ENCODE measurements at regions not wholly inside any gene's neighbourhood (a gene's known extent, or its start where the extent isn't known, plus 50 kb on each side); places are given as distances from the start of the nearest gene placed in this dataset.

DNA sequence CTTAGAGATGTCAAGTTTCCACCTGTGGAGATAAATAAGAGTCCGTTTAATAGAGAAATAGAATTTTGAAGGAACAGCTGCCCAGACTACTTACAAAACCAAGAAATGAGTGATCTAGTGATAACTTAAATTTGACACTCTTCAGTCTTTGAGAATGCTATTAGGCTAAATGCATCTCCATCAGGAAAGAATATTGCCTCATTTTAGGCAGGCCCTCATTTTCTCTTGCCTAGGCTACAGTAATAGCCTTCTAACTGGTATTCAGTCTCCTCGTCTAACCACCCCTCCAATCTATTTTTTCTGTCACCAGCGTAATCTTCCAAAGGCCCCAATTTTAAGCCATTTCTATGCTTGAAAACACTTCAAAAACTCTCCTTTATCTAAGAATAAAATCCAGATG is 537.8 kb upstream of the CA10 start:
- Histone ChIP-seq H3K36me3 (replicated peaks in 1 of 2; ENCODE audit: control insufficient read depth in 1 of 2, insufficient read depth in 2 of 2, low read length in 2 of 2) (no peaks in the 10 kb centered on the region), H3K9ac (ENCODE audit: insufficient read depth, low read depth, low read length) (no peak overlapping the region), H3K27me3 (ENCODE audit: control insufficient read depth in 1 of 2, insufficient read depth in 2 of 2, low read length in 2 of 2) (no peaks in the 10 kb centered on the region), H3K79me2 (ENCODE audit: insufficient read depth, low read length) (no peaks in the 10 kb centered on the region), H3K27ac (ENCODE audit: extremely low read length, insufficient read depth, low read length) (no peak overlapping the region), H2AFZ (ENCODE audit: low read length) (no peak overlapping the region), H3K4me3 (replicated peaks in 1 of 3; ENCODE audit: insufficient read depth in 1 of 3, low read depth in 2 of 3, low read length in 3 of 3) (no peak overlapping the region), H3K4me1 (ENCODE audit: insufficient read depth, low read length) (no peaks in the 10 kb centered on the region), H4K20me1 (ENCODE audit: insufficient read depth, low read length) (no peaks in the 10 kb centered on the region), H3K4me2 (ENCODE audit: low read depth, low read length) (no peak overlapping the region), H3K9me3 (ENCODE audit: low read length) (peaks cover 86% of the 10 kb centered on the region)
- DNase-seq (ENCODE audit: low spot score) (no peak), FAIRE-seq (no peak), ATAC-seq (no peak)
- intact Hi-C loops (cut with micrococcal nuclease; ENCODE audit: unreplicated experiment) (no loop called here), in situ Hi-C loops (cut with HindIII; ENCODE audit: extremely low pct_ligation_motif_present, low pct_unique_long_range_greater_than_20kb) (no loop called here)
- POLR2A ChIA-PET = no interaction called here
- no TSS peak for BruUV-seq (replicated peaks)
- no peak for TF ChIP-seq BORCS8-MEF2B (CRISPR knock-in tag; IDR thresholded peaks at IDR 0.05)
- CTCF ChIA-PET (ENCODE audit: low intra/inter-chr PET ratio, low total read pairs) = no interaction called here
- WGBS (ENCODE audit: low lambda C conversion rate) = 10% methylated on average over 3 of the region's 3 CpGs

DNA sequence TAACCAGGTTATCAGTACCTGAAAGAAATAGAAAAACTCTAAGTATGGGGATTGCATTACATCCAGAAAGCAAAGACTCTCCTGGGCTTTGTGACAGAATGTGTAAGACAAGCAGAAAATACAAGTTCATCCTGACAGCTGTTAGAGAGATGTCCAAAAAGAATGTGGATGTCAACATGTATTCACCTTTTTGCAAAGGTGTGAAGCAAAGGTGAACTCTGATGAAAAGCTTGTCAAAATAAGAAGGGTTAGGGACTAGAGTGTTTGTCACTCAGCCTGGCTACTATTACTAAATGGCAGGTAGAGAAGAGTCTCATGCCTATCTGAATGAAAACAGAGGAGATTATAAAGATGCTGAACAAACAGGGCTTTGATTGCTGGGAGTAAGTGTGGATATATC is 527.6 kb upstream of the CA10 start:
- in situ Hi-C loops (cut with HindIII; ENCODE audit: extremely low pct_ligation_motif_present, low pct_unique_long_range_greater_than_20kb) = no loop called here

More for the DNA sequence above, 527.6 kb upstream of the CA10 start:
- ChIA-PET CTCF (ENCODE audit: low intra/inter-chr PET ratio, low total read pairs) (no interaction called here), POLR2A (no interaction called here)
- TF ChIP-seq, protein P1, sequence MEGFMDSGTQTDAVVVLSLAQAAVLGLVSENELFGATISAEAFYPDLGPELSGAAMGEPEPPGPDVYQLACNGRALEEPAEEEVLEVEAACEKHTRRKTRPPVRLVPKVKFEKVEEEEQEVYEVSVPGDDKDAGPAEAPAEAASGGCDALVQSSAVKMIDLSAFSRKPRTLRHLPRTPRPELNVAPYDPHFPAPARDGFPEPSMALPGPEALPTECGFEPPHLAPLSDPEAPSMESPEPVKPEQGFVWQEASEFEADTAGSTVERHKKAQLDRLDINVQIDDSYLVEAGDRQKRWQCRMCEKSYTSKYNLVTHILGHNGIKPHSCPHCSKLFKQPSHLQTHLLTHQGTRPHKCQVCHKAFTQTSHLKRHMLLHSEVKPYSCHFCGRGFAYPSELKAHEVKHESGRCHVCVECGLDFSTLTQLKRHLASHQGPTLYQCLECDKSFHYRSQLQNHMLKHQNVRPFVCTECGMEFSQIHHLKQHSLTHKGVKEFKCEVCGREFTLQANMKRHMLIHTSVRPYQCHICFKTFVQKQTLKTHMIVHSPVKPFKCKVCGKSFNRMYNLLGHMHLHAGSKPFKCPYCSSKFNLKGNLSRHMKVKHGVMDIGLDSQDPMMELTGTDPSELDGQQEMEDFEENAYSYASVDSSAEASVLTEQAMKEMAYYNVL (CRISPR knock-in tag; IDR thresholded peaks at IDR 0.05; ENCODE audit: borderline replicate concordance) = no peak
- TF ChIP-seq, protein P2, sequence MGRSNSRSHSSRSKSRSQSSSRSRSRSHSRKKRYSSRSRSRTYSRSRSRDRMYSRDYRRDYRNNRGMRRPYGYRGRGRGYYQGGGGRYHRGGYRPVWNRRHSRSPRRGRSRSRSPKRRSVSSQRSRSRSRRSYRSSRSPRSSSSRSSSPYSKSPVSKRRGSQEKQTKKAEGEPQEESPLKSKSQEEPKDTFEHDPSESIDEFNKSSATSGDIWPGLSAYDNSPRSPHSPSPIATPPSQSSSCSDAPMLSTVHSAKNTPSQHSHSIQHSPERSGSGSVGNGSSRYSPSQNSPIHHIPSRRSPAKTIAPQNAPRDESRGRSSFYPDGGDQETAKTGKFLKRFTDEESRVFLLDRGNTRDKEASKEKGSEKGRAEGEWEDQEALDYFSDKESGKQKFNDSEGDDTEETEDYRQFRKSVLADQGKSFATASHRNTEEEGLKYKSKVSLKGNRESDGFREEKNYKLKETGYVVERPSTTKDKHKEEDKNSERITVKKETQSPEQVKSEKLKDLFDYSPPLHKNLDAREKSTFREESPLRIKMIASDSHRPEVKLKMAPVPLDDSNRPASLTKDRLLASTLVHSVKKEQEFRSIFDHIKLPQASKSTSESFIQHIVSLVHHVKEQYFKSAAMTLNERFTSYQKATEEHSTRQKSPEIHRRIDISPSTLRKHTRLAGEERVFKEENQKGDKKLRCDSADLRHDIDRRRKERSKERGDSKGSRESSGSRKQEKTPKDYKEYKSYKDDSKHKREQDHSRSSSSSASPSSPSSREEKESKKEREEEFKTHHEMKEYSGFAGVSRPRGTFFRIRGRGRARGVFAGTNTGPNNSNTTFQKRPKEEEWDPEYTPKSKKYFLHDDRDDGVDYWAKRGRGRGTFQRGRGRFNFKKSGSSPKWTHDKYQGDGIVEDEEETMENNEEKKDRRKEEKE (IDR thresholded peaks at IDR 0.05) = no peak
- TF ChIP-seq ZFP36L2 (CRISPR knock-in tag; IDR thresholded peaks at IDR 0.05) (no peak), ZNF605 (CRISPR knock-in tag; IDR thresholded peaks at IDR 0.05) (no peak), SOX13 (IDR thresholded peaks at IDR 0.05) (no peak), SOX13 (CRISPR knock-in tag; conservative IDR thresholded peaks at IDR 0.05 in 1 of 2, IDR thresholded peaks at IDR 0.05 in 1 of 2) (no peak)
- TF ChIP-seq, protein P3, sequence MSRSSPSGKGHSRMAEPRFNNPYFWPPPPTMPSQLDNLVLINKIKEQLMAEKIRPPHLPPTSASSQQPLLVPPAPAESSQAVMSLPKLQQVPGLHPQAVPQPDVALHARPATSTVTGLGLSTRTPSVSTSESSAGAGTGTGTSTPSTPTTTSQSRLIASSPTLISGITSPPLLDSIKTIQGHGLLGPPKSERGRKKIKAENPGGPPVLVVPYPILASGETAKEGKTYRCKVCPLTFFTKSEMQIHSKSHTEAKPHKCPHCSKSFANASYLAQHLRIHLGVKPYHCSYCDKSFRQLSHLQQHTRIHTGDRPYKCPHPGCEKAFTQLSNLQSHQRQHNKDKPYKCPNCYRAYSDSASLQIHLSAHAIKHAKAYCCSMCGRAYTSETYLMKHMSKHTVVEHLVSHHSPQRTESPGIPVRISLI (CRISPR knock-in tag; IDR thresholded peaks at IDR 0.05; ENCODE audit: borderline replicate concordance) = no peak
- TF ChIP-seq, protein P4, sequence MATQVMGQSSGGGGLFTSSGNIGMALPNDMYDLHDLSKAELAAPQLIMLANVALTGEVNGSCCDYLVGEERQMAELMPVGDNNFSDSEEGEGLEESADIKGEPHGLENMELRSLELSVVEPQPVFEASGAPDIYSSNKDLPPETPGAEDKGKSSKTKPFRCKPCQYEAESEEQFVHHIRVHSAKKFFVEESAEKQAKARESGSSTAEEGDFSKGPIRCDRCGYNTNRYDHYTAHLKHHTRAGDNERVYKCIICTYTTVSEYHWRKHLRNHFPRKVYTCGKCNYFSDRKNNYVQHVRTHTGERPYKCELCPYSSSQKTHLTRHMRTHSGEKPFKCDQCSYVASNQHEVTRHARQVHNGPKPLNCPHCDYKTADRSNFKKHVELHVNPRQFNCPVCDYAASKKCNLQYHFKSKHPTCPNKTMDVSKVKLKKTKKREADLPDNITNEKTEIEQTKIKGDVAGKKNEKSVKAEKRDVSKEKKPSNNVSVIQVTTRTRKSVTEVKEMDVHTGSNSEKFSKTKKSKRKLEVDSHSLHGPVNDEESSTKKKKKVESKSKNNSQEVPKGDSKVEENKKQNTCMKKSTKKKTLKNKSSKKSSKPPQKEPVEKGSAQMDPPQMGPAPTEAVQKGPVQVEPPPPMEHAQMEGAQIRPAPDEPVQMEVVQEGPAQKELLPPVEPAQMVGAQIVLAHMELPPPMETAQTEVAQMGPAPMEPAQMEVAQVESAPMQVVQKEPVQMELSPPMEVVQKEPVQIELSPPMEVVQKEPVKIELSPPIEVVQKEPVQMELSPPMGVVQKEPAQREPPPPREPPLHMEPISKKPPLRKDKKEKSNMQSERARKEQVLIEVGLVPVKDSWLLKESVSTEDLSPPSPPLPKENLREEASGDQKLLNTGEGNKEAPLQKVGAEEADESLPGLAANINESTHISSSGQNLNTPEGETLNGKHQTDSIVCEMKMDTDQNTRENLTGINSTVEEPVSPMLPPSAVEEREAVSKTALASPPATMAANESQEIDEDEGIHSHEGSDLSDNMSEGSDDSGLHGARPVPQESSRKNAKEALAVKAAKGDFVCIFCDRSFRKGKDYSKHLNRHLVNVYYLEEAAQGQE (IDR thresholded peaks at IDR 0.05; ENCODE audit: borderline replicate concordance in 1 of 2, low read depth in 1 of 2, low read length in 2 of 2) = no peak
- H3K9me3 ChIP-seq (ENCODE audit: low read length) = peaks cover 91% of the 10 kb centered on the region
- no peak for FAIRE-seq
- no peak overlapping the region for H2AFZ ChIP-seq (ENCODE audit: low read length)
- H3K4me2 ChIP-seq (ENCODE audit: low read depth, low read length) = no peak overlapping the region
- no peaks in the 10 kb centered on the region for H3K27me3 ChIP-seq (ENCODE audit: control insufficient read depth in 1 of 2, insufficient read depth in 2 of 2, low read length in 2 of 2)
- no TSS peak for BruUV-seq (replicated peaks)
- H3K36me3 ChIP-seq (replicated peaks in 1 of 2; ENCODE audit: control insufficient read depth in 1 of 2, insufficient read depth in 2 of 2, low read length in 2 of 2) = no peaks in the 10 kb centered on the region
- H3K9ac ChIP-seq (ENCODE audit: insufficient read depth, low read depth, low read length) = no peak overlapping the region
- intact Hi-C loops (cut with micrococcal nuclease; ENCODE audit: unreplicated experiment) = no loop called here
- H4K20me1 ChIP-seq (ENCODE audit: insufficient read depth, low read length) = no peaks in the 10 kb centered on the region
- no peak overlapping the region for H3K4me3 ChIP-seq (replicated peaks in 1 of 3; ENCODE audit: insufficient read depth in 1 of 3, low read depth in 2 of 3, low read length in 3 of 3)
- ATAC-seq = no peak
- no peak overlapping the region for H3K27ac ChIP-seq (ENCODE audit: extremely low read length, insufficient read depth, low read length)
- H3K4me1 ChIP-seq (ENCODE audit: insufficient read depth, low read length) = no peaks in the 10 kb centered on the region
- no peak for DNase-seq (ENCODE audit: low spot score)
- H3K79me2 ChIP-seq (ENCODE audit: insufficient read depth, low read length) = no peaks in the 10 kb centered on the region

Measured in HepG2 (cell line).